Stimulated activated CD4-positive, alpha-beta T cell treated with anti-CD3 and anti-CD28 coated beads, TNF-alpha, amount 100 ng/mL, for 48 hours (primary cell): ENCODE measurements at regions not wholly inside any gene's neighbourhood (a gene's known extent, or its start where the extent isn't known, plus 50 kb on each side); places are given as distances from the start of the nearest gene placed in this dataset.

ENCODE experiments used
- DNase-seq, 3 donors: peaks; one replicate each; pipeline ENCODE4 v3.0.0-alpha.2; 2020; ENCODE audit warnings: low read depth in 3 of 3

DNA sequence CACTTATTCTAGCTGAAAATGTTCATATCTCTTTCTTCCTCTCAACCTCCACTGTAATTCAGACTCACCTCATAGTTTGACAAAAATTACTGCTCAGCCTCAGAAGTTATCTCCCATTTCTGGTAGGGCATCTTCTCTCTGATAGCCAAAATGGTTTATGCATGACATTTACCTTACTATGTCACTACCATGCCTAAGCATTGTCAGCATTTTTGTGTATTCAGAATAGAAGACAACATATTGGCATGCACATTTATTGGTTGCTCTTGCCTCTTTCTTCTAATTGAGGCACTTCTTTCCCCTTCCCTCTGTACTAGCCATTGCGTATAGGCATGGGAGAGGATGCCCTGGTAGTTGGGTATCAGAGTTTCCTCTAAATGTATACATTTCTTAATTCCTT lies 406.1 kb upstream of the DCC start:
- no peak for DNase-seq

DNA sequence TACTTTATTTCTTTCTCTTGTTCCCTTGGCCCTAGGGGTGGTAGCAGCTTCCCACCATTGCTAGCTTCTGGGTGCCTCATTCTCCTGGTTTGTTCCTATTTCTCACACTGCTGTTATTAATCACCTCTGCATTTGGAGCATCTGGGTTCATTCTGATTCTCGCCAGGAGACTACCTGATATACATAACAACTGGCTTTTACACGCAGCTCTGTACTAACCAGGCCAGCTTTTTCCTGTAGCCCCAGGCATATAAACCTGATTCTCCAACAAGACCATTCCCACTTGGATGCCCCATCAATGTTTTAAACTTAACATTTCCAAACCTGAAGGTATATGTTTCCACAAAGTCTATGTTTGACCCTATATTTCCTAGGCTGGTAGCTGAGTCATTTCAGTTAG lies 403.9 kb upstream of the DCC start:
- DNase-seq, result no peak

DNA sequence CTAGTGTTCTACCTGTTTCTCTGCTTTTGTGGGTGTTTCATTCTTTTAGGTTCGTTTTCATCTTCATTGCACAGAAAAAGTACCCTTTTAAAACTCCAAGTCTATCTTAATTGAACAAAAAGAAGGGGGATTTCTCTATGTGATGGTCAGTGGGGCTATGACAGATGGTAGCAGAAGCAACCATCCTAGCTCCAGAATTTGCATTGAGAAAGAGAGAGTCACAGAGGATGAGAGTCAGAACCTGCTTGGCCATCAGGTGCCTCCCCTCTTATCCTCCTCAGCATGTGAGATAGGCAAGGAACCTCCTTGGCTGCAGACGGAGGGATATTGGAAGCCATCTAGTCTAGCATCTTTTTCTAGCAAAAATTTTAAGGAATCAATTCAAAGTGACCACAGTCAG lies 398.0 kb upstream of the DCC start:
- DNase-seq, result no peak

DNA sequence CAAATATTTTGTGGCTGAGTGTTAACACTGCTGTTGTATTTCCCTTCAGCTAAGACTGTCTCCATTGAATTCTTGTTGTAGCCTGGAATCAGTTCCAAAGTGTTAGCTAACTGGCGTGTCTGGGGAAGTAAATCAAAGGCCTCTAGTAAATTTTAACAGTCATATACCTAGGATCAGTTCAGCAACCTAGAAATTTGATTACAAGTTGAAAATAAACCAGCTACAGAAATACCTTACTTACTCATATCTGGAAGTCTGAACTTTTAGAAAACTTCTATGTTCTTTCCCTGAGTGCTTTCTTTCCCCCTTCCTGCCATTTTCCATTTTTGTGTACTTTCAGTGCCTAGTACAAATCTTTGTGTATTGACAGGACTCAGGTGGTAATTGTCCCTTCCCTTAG lies 396.7 kb upstream of the DCC start:
- no peak for DNase-seq

DNA sequence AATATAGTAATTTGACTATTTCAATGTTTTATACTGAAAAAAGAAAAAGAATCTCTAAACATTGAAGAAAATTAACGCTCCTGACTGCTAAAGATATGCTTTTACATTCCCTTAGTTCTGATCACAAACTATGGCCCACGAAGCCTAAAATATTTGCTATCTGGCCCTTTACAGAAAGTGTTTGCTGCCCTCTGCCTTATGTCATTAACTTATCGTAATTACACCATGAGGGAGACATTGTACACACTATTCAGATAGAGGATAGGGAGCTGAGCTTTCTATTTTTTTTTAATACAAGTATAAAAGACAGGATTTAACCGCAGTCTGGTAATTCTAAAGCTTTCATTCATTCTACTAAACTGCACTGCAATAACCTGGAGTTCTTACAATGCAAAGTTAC lies 393.1 kb upstream of the DCC start:
- DNase-seq, result no peak

DNA sequence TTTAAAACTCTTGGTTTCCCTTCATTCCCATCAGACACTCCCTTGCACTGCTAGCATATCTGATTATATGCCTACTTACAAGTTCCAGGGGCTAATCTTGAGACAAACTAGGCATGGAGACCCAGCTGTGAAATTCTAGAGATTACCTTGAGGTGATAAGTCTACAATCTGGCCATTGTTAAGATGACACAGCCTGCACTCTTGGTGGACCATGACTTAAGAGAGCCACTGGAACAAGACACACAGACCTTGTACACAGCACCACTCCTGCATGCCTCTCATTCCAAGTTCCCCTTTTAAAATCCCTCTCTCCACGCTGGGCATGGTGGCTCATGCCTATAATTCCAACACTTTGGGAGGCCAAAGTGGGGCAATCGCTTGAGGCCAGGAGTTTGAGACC lies 387.2 kb upstream of the DCC start:
- DNase-seq, result no peak

DNA sequence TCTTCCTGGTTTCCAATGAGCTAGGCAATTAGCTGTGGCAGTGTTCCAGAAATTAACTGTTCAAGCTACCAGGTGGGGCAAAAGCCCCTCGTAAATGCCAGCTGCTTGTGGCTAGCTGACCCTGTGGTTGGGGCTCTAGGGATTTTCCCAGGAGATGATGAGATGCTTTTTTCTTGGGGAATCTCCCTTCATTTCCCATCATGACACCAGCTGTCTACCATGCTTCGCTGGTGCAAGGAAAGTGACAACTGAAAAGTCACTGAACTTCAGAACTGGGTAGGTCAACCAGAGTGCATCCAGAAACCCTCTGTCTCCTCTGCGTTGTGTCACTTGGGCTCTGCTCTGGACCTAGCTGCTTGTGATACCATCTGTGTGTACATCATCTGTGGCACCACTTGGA lies 386.5 kb upstream of the DCC start:
- no peak for DNase-seq

DNA sequence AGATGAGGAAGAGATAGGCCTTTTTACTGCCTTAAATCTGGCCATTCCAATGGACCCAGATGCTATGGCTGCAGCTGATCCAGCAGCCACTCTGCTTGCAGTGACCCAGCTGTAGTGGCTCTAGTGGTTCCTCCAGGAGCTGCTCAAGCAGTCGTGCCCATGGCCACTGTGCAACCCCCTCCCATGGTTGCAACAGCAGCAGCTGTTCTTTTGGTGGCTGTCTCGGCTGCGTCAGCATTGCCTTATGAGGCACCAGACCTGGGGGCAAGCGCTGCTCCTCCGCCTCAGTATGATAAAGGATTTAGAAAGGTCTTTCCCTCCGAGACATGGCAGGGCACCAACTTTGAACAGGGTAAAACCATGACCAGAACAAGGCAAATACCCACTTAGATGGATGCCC lies 384.9 kb upstream of the DCC start:
- no peak for DNase-seq

DNA sequence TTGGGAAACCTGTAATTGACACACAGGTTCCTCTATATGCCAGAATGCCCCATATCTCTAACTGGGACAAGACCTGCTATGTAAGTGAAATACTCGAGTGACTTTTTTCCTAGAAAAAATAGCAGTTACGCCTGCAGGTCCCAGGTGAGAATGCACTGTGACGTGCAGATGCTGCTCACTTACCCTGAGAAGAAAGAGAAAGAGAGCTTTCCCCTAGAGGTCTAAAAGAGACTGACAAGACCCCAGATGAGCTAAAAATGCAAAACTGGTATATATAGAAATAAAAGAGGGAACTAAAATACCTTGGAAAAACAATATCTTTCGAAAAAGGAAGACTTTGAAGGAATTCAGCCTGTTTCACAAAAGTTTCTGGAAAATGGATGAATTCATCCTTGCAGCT lies 383.0 kb upstream of the DCC start:
- no peak for DNase-seq

DNA sequence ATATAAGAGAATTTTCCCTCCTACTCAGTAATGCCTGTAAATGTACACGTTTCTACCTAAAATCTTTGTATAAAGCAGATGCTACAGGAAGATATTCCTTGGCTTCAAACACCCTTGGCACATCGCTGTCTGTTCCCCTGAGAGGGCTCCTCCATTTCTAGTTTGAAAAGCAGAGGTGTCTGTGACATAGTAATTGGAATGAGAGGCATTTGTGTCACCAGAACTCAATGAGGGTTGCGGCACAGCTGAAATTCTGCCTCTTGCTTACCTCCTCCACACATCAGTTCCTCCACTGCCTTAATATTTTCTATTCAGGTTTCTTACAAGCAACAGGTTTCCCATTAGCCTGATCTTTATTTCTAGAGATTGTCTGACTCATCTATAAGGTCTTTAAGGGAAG lies 359.9 kb upstream of the DCC start:
- DNase-seq, result no peak

DNA sequence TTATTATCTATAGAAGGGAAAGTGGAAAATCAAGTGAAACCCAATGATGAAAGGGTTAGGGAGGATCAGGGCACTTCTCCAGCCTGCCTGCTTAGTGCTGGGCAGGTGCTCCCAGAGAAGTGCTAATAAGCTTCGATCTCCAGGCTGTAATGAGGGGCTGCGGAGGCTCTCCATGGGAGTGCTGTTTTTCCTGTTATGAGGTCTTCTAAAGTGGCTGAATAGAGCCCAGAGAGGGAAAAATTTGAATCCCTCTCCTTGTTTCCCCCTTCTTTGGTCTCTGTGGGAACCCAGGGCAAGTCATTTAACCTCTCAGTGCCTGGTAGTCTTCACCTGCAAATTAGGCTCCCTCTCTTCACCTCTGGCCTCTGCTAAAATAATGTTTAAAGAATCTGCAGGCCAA lies 351.7 kb upstream of the DCC start:
- DNase-seq, result no peak

DNA sequence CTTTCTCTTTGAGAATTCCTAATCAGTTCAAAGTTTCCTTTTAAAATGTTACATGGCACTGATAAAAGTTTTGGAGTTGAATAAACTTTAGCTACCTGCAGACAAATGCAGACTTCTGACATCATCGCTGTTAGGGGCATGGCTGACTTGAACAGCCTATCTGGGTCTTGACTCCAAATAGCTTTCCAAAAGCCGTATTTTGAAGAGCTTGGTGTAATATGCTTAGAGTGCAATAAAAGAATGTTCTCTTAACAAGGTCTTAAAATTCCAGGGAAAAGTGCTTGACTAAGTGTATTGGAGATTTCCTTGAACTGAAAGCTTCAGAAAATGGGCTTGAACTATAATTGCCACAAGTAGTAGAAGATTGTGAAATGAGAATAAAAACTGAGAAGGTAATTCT lies 342.9 kb upstream of the DCC start:
- DNase-seq, result no peak

DNA sequence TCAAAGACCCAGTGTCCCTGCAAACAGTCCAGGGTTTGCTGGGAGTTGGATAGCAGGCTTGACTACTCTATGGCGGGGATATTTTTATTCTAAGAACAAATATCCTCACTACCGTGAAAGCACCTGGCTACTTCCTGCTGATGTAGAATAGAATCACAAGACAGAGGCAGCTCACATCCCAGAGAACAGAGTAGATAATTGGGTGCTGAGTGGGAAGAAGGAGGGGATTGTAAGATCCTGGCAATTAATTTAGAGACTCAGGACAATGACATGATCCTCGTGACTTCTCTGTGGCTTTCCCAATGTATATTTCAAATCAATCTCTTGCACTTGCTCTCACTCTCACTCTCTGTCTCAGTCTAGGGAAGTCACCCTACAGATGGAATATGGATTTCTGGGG lies 341.9 kb upstream of the DCC start:
- no peak for DNase-seq

DNA sequence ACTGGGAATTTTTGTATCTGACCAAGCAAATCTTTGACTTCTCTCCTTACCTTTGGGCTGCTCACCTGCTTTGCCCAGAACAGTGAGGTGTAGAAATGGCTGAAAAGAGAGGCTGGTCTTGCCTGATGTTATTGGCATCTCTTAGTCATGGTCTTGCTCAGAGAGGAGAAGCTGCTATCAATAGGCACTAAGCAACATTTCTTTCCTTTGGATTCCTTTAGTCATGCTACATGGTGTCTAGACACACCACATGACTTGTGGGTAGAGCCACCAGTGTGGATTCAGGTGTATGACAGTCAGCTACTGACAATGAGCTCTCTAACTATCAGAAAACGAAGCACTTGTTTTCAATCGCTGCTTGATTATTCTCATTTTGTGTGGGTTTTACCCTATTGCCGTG lies 341.3 kb upstream of the DCC start:
- DNase-seq, result no peak

DNA sequence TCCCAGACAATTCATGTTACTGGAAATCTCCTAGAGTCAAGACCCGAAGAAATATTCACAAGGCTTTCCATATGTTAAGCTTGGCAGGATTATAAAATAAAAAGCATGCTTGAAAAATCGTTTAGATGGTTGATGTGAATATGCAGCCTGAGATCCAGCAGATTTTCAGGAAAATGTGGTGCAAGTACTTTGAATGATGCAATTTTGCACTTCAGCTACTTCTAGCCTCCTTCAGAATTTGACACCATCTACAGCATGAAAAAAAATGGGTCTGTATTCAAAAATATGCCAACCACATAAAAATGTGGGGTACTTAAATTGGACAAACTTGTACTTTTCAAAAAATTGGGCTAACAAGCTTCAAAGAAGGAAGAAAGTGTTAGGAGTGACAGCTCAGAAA lies 340.6 kb upstream of the DCC start:
- no peak for DNase-seq

DNA sequence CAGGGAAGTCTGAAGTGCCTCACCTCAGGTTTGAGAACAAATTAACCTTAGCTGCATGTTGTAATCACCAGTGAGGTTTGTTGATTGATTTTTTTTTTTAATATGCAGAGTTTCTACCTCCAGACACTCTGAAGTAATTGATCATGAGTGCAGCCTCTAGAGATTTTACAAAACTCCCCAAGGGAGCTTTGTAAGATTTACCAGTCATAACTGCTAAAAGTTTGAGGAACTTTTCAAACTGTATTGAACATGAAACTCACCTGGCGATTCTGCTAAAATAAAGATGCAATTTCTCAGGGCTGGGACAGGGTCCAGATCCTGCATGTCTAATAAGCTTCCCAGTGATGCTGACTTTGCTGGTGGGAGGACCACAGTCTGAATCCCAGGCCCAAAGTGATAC lies 339.6 kb upstream of the DCC start:
- DNase-seq, result no peak

DNA sequence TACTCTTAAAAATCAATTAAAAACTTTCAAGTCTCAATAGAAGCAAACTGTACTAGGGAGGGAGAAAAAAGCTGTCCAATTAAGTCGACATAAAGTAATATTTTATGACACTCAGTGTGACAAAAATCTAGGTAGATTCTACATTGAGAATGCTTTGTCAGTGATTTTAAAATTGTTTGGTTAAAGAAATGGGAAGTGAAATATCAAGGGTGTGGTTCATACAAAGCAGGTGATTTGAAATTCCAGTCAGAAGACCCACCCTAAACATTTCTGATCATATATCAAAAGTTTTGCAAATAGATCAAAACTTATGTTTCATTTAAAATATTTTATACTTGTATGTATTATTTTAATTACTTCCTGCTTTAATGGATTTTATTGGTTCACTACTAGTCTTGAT lies 338.9 kb upstream of the DCC start:
- no peak for DNase-seq

DNA sequence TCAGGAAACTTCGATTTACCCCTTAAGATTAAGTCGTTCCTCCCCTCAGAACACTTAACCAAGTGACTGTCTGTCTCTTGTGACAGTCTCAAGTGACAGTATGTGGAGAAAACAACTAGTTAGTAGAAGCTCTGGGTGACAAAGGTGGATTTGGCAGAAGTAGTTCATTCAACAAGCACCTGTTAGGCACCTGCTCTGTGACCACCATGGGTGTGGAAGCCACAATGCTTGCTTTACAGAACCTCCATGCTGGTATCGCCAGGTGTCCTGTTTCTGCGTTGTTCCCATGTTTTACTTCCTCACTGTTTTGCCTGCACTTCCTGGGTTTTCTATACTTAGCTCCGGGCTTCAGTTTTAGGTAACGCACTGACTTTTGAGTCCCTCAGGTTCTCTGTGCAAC lies 337.4 kb upstream of the DCC start:
- DNase-seq, result no peak

DNA sequence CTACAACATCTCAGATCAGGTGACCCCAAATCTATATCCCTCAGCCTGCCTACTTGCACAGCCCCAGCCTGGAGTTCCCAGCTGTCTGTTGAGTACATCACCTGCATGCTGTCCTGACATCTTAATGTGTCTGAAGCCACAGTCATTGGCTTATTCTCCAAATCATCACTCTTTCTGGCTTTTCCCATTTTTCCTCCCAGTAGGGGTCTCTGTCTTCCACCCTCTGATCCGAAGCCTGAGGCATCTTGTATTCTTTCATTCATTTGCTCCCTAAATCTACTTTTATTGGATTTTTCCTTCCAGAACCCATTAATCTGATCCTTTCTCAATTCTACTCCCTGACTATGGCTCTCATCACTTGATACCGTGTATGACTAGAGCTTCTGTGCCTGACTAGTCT lies 332.9 kb upstream of the DCC start:
- DNase-seq, result no peak

DNA sequence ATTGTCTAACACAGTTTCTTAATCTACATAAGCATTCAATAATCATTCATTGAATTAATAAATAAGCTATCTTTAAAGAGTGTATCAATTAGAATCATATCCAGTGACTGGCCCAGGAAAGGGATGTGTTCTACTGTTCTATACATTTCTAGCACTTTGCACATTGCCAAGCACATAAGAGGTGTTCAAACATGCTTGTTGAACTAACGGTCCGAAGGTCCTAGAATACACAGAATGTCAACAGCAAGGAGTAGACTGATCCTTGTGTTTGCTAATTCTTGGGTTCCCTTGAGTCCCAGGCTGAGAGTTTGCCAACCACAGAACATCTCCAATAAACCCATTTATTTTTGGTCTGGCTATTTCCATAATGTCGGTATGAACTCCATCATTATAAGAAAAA lies 331.7 kb upstream of the DCC start:
- DNase-seq, result no peak

DNA sequence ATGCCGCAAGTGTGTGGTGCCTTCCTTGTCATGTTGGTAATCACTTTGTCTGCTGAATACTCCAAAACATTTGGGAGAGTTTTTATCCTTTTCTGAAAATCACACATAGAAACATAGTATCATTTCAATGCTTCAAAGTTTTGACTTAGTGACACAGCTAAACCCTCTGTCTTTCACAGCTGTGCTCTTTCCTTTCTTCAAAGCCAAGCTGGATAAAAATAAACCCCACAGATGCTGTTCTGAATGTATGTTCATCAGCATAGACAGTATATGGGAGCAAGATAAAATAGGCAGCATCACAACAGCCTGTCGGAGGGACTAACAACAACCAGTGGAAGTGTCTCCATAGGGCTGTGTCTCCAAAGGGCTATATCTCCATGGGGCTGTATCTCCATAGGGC lies 331.3 kb upstream of the DCC start:
- no peak for DNase-seq

DNA sequence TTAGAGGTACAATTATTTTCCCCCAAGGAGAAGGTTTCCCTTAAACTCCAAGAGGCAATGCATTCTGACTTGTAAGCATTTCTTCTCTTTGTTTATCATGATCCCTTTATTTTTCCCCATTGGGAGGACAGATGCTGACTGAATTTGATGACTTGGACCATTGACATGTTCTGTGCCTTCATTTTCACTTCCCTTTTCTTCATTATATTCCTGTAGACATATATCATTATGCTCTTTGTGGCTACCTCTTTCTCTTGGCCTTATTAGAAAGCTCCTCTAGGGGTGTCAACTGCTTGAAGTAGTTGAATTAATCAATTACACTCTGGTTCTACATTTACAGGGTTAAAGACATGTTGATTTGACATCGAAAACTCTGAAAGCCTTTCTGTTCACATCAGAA lies 330.0 kb upstream of the DCC start:
- DNase-seq, result no peak

DNA sequence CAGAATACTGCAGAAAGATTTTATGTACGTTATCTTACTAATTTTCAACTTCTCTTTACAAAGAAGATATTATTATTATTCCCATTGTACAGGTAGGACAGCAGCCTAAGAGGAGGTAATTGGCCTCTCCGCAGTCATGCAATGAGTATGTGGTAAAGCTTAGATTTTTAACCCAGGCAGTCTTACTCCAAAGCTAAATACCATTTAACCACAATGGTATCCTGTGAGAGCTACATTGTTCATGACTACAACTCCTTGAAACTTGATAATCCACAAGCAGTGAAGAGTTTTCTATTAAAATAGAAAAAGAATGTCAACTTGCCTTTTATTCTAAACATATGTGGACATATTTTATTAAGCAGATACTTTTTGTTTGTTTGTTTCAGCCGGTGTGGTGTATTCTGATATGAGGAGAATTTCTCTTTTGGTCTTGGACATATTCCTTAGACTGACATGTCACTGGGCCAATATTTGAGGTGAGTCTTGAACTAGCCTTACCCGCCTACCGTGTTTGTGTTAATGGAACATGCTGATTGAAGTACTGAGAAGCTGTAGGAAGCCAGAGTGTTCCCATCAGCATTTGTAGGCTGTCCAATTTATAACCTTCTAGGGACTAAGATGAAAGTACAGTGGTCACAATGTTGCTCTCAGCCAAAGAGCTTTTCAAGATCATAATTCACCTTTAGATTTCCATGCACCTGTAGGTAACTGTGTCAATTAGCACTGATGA lies 293.9 kb upstream of the DCC start:
- no peak for DNase-seq

DNA sequence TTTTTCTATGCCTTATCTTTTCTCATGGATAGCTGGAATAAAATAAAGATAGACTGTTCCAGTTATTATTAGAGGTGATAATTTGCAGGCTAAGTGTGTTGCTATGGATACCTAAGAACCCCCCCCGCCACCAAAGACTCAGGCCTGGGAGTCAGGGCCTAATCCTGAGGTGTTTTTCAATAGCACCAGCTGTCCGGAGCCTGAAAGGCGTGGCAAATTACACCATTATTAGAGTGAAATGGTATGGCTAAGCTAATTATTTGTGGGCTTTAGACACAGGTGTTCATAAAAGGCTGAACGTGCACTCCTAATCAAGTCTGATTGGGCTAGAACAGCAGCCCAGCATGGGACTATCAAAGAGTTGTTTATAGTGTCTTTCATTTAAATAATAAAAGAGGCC lies 293.2 kb upstream of the DCC start:
- DNase-seq, result no peak

DNA sequence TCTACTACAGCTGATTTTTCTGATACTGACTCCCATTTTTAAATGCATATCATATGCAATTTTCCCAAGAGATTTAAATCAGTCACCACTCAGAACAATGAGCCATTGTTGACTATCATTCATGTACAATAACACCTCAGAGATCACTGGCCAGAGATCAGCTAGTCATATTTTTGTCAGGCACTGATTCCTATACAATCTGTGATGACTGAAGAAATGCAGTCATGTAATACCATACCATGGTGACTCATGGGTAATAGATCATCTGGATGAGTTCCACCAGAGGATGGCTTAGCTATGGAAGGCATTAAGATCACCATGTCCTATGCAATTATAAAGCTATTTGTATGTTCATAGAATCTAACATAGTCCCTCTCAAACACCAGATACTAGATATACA lies 285.7 kb upstream of the DCC start:
- no peak for DNase-seq
